G401 (cell line): ENCODE measurements at regions not wholly inside any gene's neighbourhood (a gene's known extent, or its start where the extent isn't known, plus 50 kb on each side); places are given as distances from the start of the nearest gene placed in this dataset.
A peak's percentile ranks its signal among the peaks of the same experiment; 100 is the strongest.

ENCODE experiments used
- DNase-seq: peaks from one replicate; pipeline ENCODE4 v3.0.0-alpha.2; 2015; ENCODE audit warnings: low spot score
- in situ Hi-C: cut with HindIII; loops from 2 replicates; pipeline ENCODE4 v1.10.0; 2016; ENCODE audit warnings: low sequenced_read_pairs, mixed read lengths

GRCh38 chr5:93191035-93191817 lies 389.8 kb downstream of the NR2F1-AS1 start:
- peak; percentile 34 for DNase-seq
- in situ Hi-C loops: no loop called here

GRCh38 chr5:93189707-93190120 lies 391.3 kb downstream of the NR2F1-AS1 start:
- in situ Hi-C loops: no loop called here
- DNase-seq: no peak

- no peak for DNase-seq
Measured at GRCh38 chr5:93188876-93189485, 392.0 kb downstream of the NR2F1-AS1 start.

GRCh38 chr5:93186076-93186682 lies 394.8 kb downstream of the NR2F1-AS1 start:
- in situ Hi-C loops: no loop called here
- DNase-seq: no peak

More at GRCh38 chr5:93188876-93189485, 392.0 kb downstream of the NR2F1-AS1 start:
- in situ Hi-C loops: no loop called here

- DNase-seq: no peak
Measured at GRCh38 chr5:93184041-93184440, 397.0 kb downstream of the NR2F1-AS1 start.

GRCh38 chr5:93179466-93179865 lies 401.6 kb downstream of the NR2F1-AS1 start:
- in situ Hi-C loops: no loop called here
- no peak for DNase-seq

More at GRCh38 chr5:93184041-93184440, 397.0 kb downstream of the NR2F1-AS1 start:
- in situ Hi-C loops: no loop called here

GRCh38 chr5:93174930-93175329 lies 406.1 kb downstream of the NR2F1-AS1 start:
- DNase-seq: no peak
- in situ Hi-C loops: no loop called here

- in situ Hi-C loops: no loop called here
- no peak for DNase-seq
Measured at GRCh38 chr5:93165559-93165958, 415.5 kb downstream of the NR2F1-AS1 start.

- peak; percentile 60 for DNase-seq
- in situ Hi-C loops: no loop called here
Measured at GRCh38 chr5:93164690-93165089, 416.3 kb downstream of the NR2F1-AS1 start.

- in situ Hi-C loops: no loop called here
- DNase-seq: peak; percentile 49
Measured at GRCh38 chr5:93163010-93163663, 417.9 kb downstream of the NR2F1-AS1 start.

GRCh38 chr5:93161661-93162654 lies 419.1 kb downstream of the NR2F1-AS1 start:
- peak; percentile 35 for DNase-seq
- in situ Hi-C loops: no loop called here

GRCh38 chr5:93158841-93159240 lies 422.2 kb downstream of the NR2F1-AS1 start:
- DNase-seq: no peak
- in situ Hi-C loops: no loop called here

GRCh38 chr5:93156566-93156965 lies 424.5 kb downstream of the NR2F1-AS1 start:
- DNase-seq: no peak
- in situ Hi-C loops: no loop called here

- no peak for DNase-seq
- in situ Hi-C loops: no loop called here
Measured at GRCh38 chr5:93154535-93154934, 426.5 kb downstream of the NR2F1-AS1 start.

- in situ Hi-C loops: no loop called here
- no peak for DNase-seq
Measured at GRCh38 chr5:93153461-93153860, 427.6 kb downstream of the NR2F1-AS1 start.

GRCh38 chr5:93151896-93152295 lies 429.1 kb downstream of the NR2F1-AS1 start:
- no peak for DNase-seq

GRCh38 chr5:93151121-93151520 lies 429.9 kb downstream of the NR2F1-AS1 start:
- no peak for DNase-seq
- in situ Hi-C loops: no loop called here

More at GRCh38 chr5:93151896-93152295, 429.1 kb downstream of the NR2F1-AS1 start:
- in situ Hi-C loops: no loop called here

GRCh38 chr5:93150311-93151012 lies 430.6 kb downstream of the NR2F1-AS1 start:
- DNase-seq: no peak
- in situ Hi-C loops: no loop called here
